ENCODE measurements at regions not wholly inside any gene's neighbourhood (a gene's known extent, or its start where the extent isn't known, plus 50 kb on each side); places are given as distances from the start of the nearest gene placed in this dataset.

- Histone ChIP-seq H3K27me3 (ENCODE audit: control insufficient read depth in 1 of 2, insufficient read depth in 2 of 2, low read length in 2 of 2) (peaks cover 0 to 2% of the 10 kb centered on the region in 2 donors), H3K4me1 (ENCODE audit: control insufficient read depth, insufficient read depth, low read length) (peaks cover 2% of the 10 kb centered on the region), H3K36me3 (ENCODE audit: control insufficient read depth in 2 of 2, insufficient read depth in 2 of 2, low read length in 2 of 2) (no peaks in the 10 kb centered on the region), H3K27ac (ENCODE audit: low read length) (no peak overlapping the region), H3K9me3 (ENCODE audit: control insufficient read depth in 2 of 2, low read length in 2 of 2) (peaks cover 3 to 13% of the 10 kb centered on the region in 2 donors), H3K9ac (ENCODE audit: low read length in 2 of 2) (no peak overlapping the region), H3K4me3 (ENCODE audit: low read length in 2 of 2) (no peak overlapping the region)
These were observed 711.1 kb downstream of the BRD1 start for GRCh38 chr22:49116486-49117120.

GRCh38 chr22:49116021-49116420 is 711.7 kb downstream of the BRD1 start:
- Histone ChIP-seq H3K36me3 (ENCODE audit: control insufficient read depth in 2 of 2, insufficient read depth in 2 of 2, low read length in 2 of 2) (no peaks in the 10 kb centered on the region), H3K27ac (ENCODE audit: low read length) (no peak overlapping the region), H3K9me3 (ENCODE audit: control insufficient read depth in 2 of 2, low read length in 2 of 2) (peaks cover 3 to 13% of the 10 kb centered on the region in 2 donors), H3K4me3 (ENCODE audit: low read length in 2 of 2) (no peak overlapping the region), H3K9ac (ENCODE audit: low read length in 2 of 2) (no peak overlapping the region), H3K4me1 (ENCODE audit: control insufficient read depth, insufficient read depth, low read length) (peaks cover 2% of the 10 kb centered on the region), H3K27me3 (ENCODE audit: control insufficient read depth in 1 of 2, insufficient read depth in 2 of 2, low read length in 2 of 2) (peaks cover 0 to 2% of the 10 kb centered on the region in 2 donors)

GRCh38 chr22:49115197-49115596 is 712.5 kb downstream of the BRD1 start:
- no peaks in the 10 kb centered on the region for H3K36me3 ChIP-seq (ENCODE audit: control insufficient read depth in 2 of 2, insufficient read depth in 2 of 2, low read length in 2 of 2)
- H3K27me3 ChIP-seq (ENCODE audit: control insufficient read depth in 1 of 2, insufficient read depth in 2 of 2, low read length in 2 of 2) = no peaks in the 10 kb centered on the region
- no peak overlapping the region for H3K27ac ChIP-seq (ENCODE audit: low read length)
- H3K4me3 ChIP-seq (ENCODE audit: low read length in 2 of 2) = no peak overlapping the region
- no peak overlapping the region for H3K9ac ChIP-seq (ENCODE audit: low read length in 2 of 2)
- H3K4me1 ChIP-seq (ENCODE audit: control insufficient read depth, insufficient read depth, low read length) = peaks cover 2% of the 10 kb centered on the region
- H3K9me3 ChIP-seq (ENCODE audit: control insufficient read depth in 2 of 2, low read length in 2 of 2) = peaks cover 3 to 13% of the 10 kb centered on the region in 2 donors

GRCh38 chr22:49113758-49114157 is 713.9 kb downstream of the BRD1 start:
- H3K4me1 ChIP-seq (ENCODE audit: control insufficient read depth, insufficient read depth, low read length) = no peaks in the 10 kb centered on the region
- no peaks in the 10 kb centered on the region for H3K36me3 ChIP-seq (ENCODE audit: control insufficient read depth in 2 of 2, insufficient read depth in 2 of 2, low read length in 2 of 2)
- peaks cover 0 to 2% of the 10 kb centered on the region in 2 donors for H3K27me3 ChIP-seq (ENCODE audit: control insufficient read depth in 1 of 2, insufficient read depth in 2 of 2, low read length in 2 of 2)
- H3K27ac ChIP-seq (ENCODE audit: low read length) = no peak overlapping the region
- no peak overlapping the region for H3K9ac ChIP-seq (ENCODE audit: low read length in 2 of 2)
- peaks cover 3 to 13% of the 10 kb centered on the region in 2 donors for H3K9me3 ChIP-seq (ENCODE audit: control insufficient read depth in 2 of 2, low read length in 2 of 2)
- H3K4me3 ChIP-seq (ENCODE audit: low read length in 2 of 2) = no peak overlapping the region

- Histone ChIP-seq H3K27ac (ENCODE audit: low read length) (no peak overlapping the region), H3K9ac (ENCODE audit: low read length in 2 of 2) (no peak overlapping the region), H3K4me3 (ENCODE audit: low read length in 2 of 2) (no peak overlapping the region), H3K4me1 (ENCODE audit: control insufficient read depth, insufficient read depth, low read length) (no peaks in the 10 kb centered on the region), H3K27me3 (ENCODE audit: control insufficient read depth in 1 of 2, insufficient read depth in 2 of 2, low read length in 2 of 2) (peaks cover 0 to 2% of the 10 kb centered on the region in 2 donors), H3K36me3 (ENCODE audit: control insufficient read depth in 2 of 2, insufficient read depth in 2 of 2, low read length in 2 of 2) (no peaks in the 10 kb centered on the region), H3K9me3 (ENCODE audit: control insufficient read depth in 2 of 2, low read length in 2 of 2) (peaks cover 3 to 13% of the 10 kb centered on the region in 2 donors)
These were observed 714.7 kb downstream of the BRD1 start for GRCh38 chr22:49112661-49113626.

GRCh38 chr22:49112176-49112575 is 715.5 kb downstream of the BRD1 start:
- no peak overlapping the region for H3K27ac ChIP-seq (ENCODE audit: low read length)
- H3K36me3 ChIP-seq (ENCODE audit: control insufficient read depth in 2 of 2, insufficient read depth in 2 of 2, low read length in 2 of 2) = no peaks in the 10 kb centered on the region
- H3K4me1 ChIP-seq (ENCODE audit: control insufficient read depth, insufficient read depth, low read length) = no peaks in the 10 kb centered on the region
- H3K27me3 ChIP-seq (ENCODE audit: control insufficient read depth in 1 of 2, insufficient read depth in 2 of 2, low read length in 2 of 2) = peaks cover 2% of the 10 kb centered on the region in 2 donors
- H3K9ac ChIP-seq (ENCODE audit: low read length in 2 of 2) = no peak overlapping the region
- peaks cover 3 to 13% of the 10 kb centered on the region in 2 donors for H3K9me3 ChIP-seq (ENCODE audit: control insufficient read depth in 2 of 2, low read length in 2 of 2)
- H3K4me3 ChIP-seq (ENCODE audit: low read length in 2 of 2) = no peak overlapping the region

GRCh38 chr22:49111085-49111484 is 716.6 kb downstream of the BRD1 start:
- Histone ChIP-seq H3K36me3 (ENCODE audit: control insufficient read depth in 2 of 2, insufficient read depth in 2 of 2, low read length in 2 of 2) (no peaks in the 10 kb centered on the region), H3K4me1 (ENCODE audit: control insufficient read depth, insufficient read depth, low read length) (no peaks in the 10 kb centered on the region), H3K9ac (ENCODE audit: low read length in 2 of 2) (no peak overlapping the region), H3K4me3 (ENCODE audit: low read length in 2 of 2) (no peak overlapping the region), H3K27me3 (ENCODE audit: control insufficient read depth in 1 of 2, insufficient read depth in 2 of 2, low read length in 2 of 2) (peaks cover 2 to 6% of the 10 kb centered on the region in 2 donors), H3K9me3 (ENCODE audit: control insufficient read depth in 2 of 2, low read length in 2 of 2) (peaks cover 3 to 13% of the 10 kb centered on the region in 2 donors), H3K27ac (ENCODE audit: low read length) (no peak overlapping the region)

- Histone ChIP-seq H3K4me3 (ENCODE audit: low read length in 2 of 2) (no peak overlapping the region), H3K4me1 (ENCODE audit: control insufficient read depth, insufficient read depth, low read length) (no peaks in the 10 kb centered on the region), H3K9ac (ENCODE audit: low read length in 2 of 2) (no peak overlapping the region), H3K27me3 (ENCODE audit: control insufficient read depth in 1 of 2, insufficient read depth in 2 of 2, low read length in 2 of 2) (peaks cover 2 to 8% of the 10 kb centered on the region in 2 donors), H3K9me3 (ENCODE audit: control insufficient read depth in 2 of 2, low read length in 2 of 2) (peaks cover 0 to 7% of the 10 kb centered on the region in 2 donors), H3K36me3 (ENCODE audit: control insufficient read depth in 2 of 2, insufficient read depth in 2 of 2, low read length in 2 of 2) (no peaks in the 10 kb centered on the region), H3K27ac (ENCODE audit: low read length) (no peak overlapping the region)
These were observed 718.9 kb downstream of the BRD1 start for GRCh38 chr22:49108636-49109315.

- H3K27ac ChIP-seq (ENCODE audit: low read length) = no peak overlapping the region
- H3K4me3 ChIP-seq (ENCODE audit: low read length in 2 of 2) = no peak overlapping the region
- H3K9me3 ChIP-seq (ENCODE audit: control insufficient read depth in 2 of 2, low read length in 2 of 2) = peaks cover 0 to under 1% of the 10 kb centered on the region in 2 donors
- H3K27me3 ChIP-seq (ENCODE audit: control insufficient read depth in 1 of 2, insufficient read depth in 2 of 2, low read length in 2 of 2) = peaks cover 2 to 8% of the 10 kb centered on the region in 2 donors
- H3K4me1 ChIP-seq (ENCODE audit: control insufficient read depth, insufficient read depth, low read length) = no peaks in the 10 kb centered on the region
- H3K36me3 ChIP-seq (ENCODE audit: control insufficient read depth in 2 of 2, insufficient read depth in 2 of 2, low read length in 2 of 2) = no peaks in the 10 kb centered on the region
- no peak overlapping the region for H3K9ac ChIP-seq (ENCODE audit: low read length in 2 of 2)
These were observed 719.6 kb downstream of the BRD1 start for GRCh38 chr22:49107961-49108530.

GRCh38 chr22:49107561-49107960 is 720.1 kb downstream of the BRD1 start:
- Histone ChIP-seq H3K4me3 (ENCODE audit: low read length in 2 of 2) (no peak overlapping the region), H3K27me3 (ENCODE audit: control insufficient read depth in 1 of 2, insufficient read depth in 2 of 2, low read length in 2 of 2) (peaks cover 2 to 8% of the 10 kb centered on the region in 2 donors), H3K9ac (ENCODE audit: low read length in 2 of 2) (no peak overlapping the region), H3K27ac (ENCODE audit: low read length) (no peak overlapping the region), H3K36me3 (ENCODE audit: control insufficient read depth in 2 of 2, insufficient read depth in 2 of 2, low read length in 2 of 2) (no peaks in the 10 kb centered on the region), H3K4me1 (ENCODE audit: control insufficient read depth, insufficient read depth, low read length) (no peaks in the 10 kb centered on the region), H3K9me3 (ENCODE audit: control insufficient read depth in 2 of 2, low read length in 2 of 2) (no peaks in the 10 kb centered on the region)

All from stomach smooth muscle (tissue), 2 donors.